DOHH2 (cell line): ENCODE measurements at regions not wholly inside any gene's neighbourhood (a gene's known extent, or its start where the extent isn't known, plus 50 kb on each side); places are given as distances from the start of the nearest gene placed in this dataset.

Source experiments
- H3F3A ChIP-seq: fragments of 200-600 bp; sonication (generic), shearing (Covaris generic); 2 replicates; pipeline ENCODE4 v1.6.0; 2016; ENCODE audit warnings: antibody characterized with exemption, mild to moderate bottlenecking; ENCODE audit not compliant: control insufficient read depth, insufficient read depth
- H3K27ac ChIP-seq: fragments of 200-600 bp; sonication (generic); 2 replicates; pipeline ENCODE4 v1.5.1; 2014; ENCODE audit warnings: low read depth, mild to moderate bottlenecking, low read length, moderate library complexity
- H3K27me3 ChIP-seq: fragments of 200-600 bp; sonication (generic); 2 replicates; pipeline ENCODE4 v1.6.1; 2014; ENCODE audit warnings: mild to moderate bottlenecking, low read length, mixed read lengths; ENCODE audit not compliant: control insufficient read depth
- H3K36me3 ChIP-seq: fragments of 200-600 bp; sonication (generic); 2 replicates; pipeline ENCODE4 v1.6.1; 2014; ENCODE audit warnings: mild to moderate bottlenecking, low read length, moderate library complexity, mixed read lengths; ENCODE audit not compliant: control insufficient read depth
- H3K4me1 ChIP-seq: fragments of 200-600 bp; sonication (generic); 2 replicates; pipeline ENCODE4 v1.6.1; 2014; ENCODE audit warnings: mild to moderate bottlenecking, low read length, mixed read lengths; ENCODE audit not compliant: control insufficient read depth
- H3K4me2 ChIP-seq: fragments of 200-600 bp; sonication (generic); 2 replicates; pipeline ENCODE4 v1.6.0; 2014; ENCODE audit warnings: mild to moderate bottlenecking, low read length, moderate library complexity
- H3K4me3 ChIP-seq: fragments of 200-600 bp; sonication (generic); 2 replicates; pipeline ENCODE4 v1.5.1; 2014; ENCODE audit warnings: mild to moderate bottlenecking, low read length, mixed read lengths
- H3K79me2 ChIP-seq: fragments of 200-600 bp; sonication (generic); 2 replicates; pipeline ENCODE4 v1.6.1; 2014; ENCODE audit warnings: mild to moderate bottlenecking, low read length, mixed read lengths; ENCODE audit not compliant: control insufficient read depth
- H3K9me2 ChIP-seq: fragments of 200-600 bp; sonication (generic); replicated peaks from 2 replicates; pipeline ENCODE4 v1.6.1; 2014; ENCODE audit warnings: mild to moderate bottlenecking, low read length, mixed read lengths; ENCODE audit not compliant: control insufficient read depth
- H3K9me3 ChIP-seq: fragments of 200-600 bp; sonication (generic); 2 replicates; pipeline ENCODE4 v1.6.1; 2014; ENCODE audit warnings: antibody characterized with exemption, low read length, mixed read lengths; ENCODE audit not compliant: control insufficient read depth, insufficient read depth
- H4K20me1 ChIP-seq: fragments of 200-600 bp; sonication (generic); 2 replicates; pipeline ENCODE4 v1.6.0; 2014; ENCODE audit warnings: low read depth, mild to moderate bottlenecking, antibody characterized with exemption, low read length, moderate library complexity; ENCODE audit not compliant: control insufficient read depth, insufficient read depth
- CTCF ChIP-seq: fragments of 200-600 bp; sonication (generic); IDR thresholded peaks from one replicate; pipeline ENCODE4 v1.5.1; 2014; ENCODE audit warnings: antibody characterized with exemption, mild to moderate bottlenecking, low read depth, low read length; ENCODE audit not compliant: poor library complexity, severe bottlenecking
- EZH2phosphoT487 ChIP-seq: fragments of 200-600 bp; sonication (generic); IDR thresholded peaks from 2 replicates; pipeline ENCODE4 v1.6.1; 2017; ENCODE audit warnings: borderline replicate concordance, mild to moderate bottlenecking, antibody characterized with exemption, low read length, moderate library complexity, mixed read lengths

- no peaks in the 10 kb centered on the region for H3K36me3 ChIP-seq
- TF ChIP-seq EZH2phosphoT487 (no peak), CTCF (no peak)
- H3F3A ChIP-seq, result no peaks in the 10 kb centered on the region
- no peaks in the 10 kb centered on the region for H3K27me3 ChIP-seq
- H3K9me2 ChIP-seq, result no peaks in the 10 kb centered on the region
- peaks cover 6% of the 10 kb centered on the region for H3K4me1 ChIP-seq
- no peak overlapping the region for H3K4me3 ChIP-seq
- no peaks in the 10 kb centered on the region for H3K79me2 ChIP-seq
- H3K27ac ChIP-seq, result no peak overlapping the region
- H3K4me2 ChIP-seq, result no peak overlapping the region
- no peaks in the 10 kb centered on the region for H3K9me3 ChIP-seq
- H4K20me1 ChIP-seq, result no peaks in the 10 kb centered on the region
Observed at GRCh38 chr12:92218394-92219077, 72.9 kb upstream of the BTG1 start.

- no peak overlapping the region for H3K4me2 ChIP-seq
- no peaks in the 10 kb centered on the region for H3F3A ChIP-seq
- no peaks in the 10 kb centered on the region for H4K20me1 ChIP-seq
- H3K27me3 ChIP-seq, result no peaks in the 10 kb centered on the region
- no peak overlapping the region for H3K27ac ChIP-seq
- no peak overlapping the region for H3K4me3 ChIP-seq
- no peaks in the 10 kb centered on the region for H3K9me2 ChIP-seq
- no peak for TF ChIP-seq EZH2phosphoT487
- TF ChIP-seq CTCF, result no peak
- no peaks in the 10 kb centered on the region for H3K9me3 ChIP-seq
- H3K79me2 ChIP-seq, result no peaks in the 10 kb centered on the region
- peaks cover 11% of the 10 kb centered on the region for H3K4me1 ChIP-seq
- H3K36me3 ChIP-seq, result no peaks in the 10 kb centered on the region
Observed at GRCh38 chr12:92216092-92216491, 70.4 kb upstream of the BTG1 start.

- no peaks in the 10 kb centered on the region for H4K20me1 ChIP-seq
- no peaks in the 10 kb centered on the region for H3K9me3 ChIP-seq
- H3K27me3 ChIP-seq, result no peaks in the 10 kb centered on the region
- no peak overlapping the region for H3K4me2 ChIP-seq
- H3K79me2 ChIP-seq, result no peaks in the 10 kb centered on the region
- no peaks in the 10 kb centered on the region for H3K36me3 ChIP-seq
- no peak overlapping the region for H3K4me3 ChIP-seq
- peaks cover 13% of the 10 kb centered on the region for H3K4me1 ChIP-seq
- no peak overlapping the region for H3K27ac ChIP-seq
- H3F3A ChIP-seq, result no peaks in the 10 kb centered on the region; the same call in 1 of the 2 replicates
- TF ChIP-seq CTCF (no peak), EZH2phosphoT487 (no peak)
- no peaks in the 10 kb centered on the region for H3K9me2 ChIP-seq
Observed at GRCh38 chr12:92215358-92215757, 69.7 kb upstream of the BTG1 start.
